Epithelial cell of proximal tubule (primary cell): ENCODE measurements at regions not wholly inside any gene's neighbourhood (a gene's known extent, or its start where the extent isn't known, plus 50 kb on each side); places are given as distances from the start of the nearest gene placed in this dataset.

Experiments
- DNase-seq: peaks from one replicate; pipeline ENCODE4 v3.0.0-alpha.2; 2011; ENCODE audit warnings: low read depth
- H3K4me3 ChIP-seq: 2 replicates; pipeline ENCODE4 v1.5.1; 2011; ENCODE audit warnings: low read depth, mild to moderate bottlenecking, low read length
- TF ChIP-seq, protein P1 (sequence below): conservative IDR thresholded peaks from 2 replicates; pipeline ENCODE4 v1.5.1; 2012; ENCODE audit warnings: low read depth, mild to moderate bottlenecking, low read length

DNA sequence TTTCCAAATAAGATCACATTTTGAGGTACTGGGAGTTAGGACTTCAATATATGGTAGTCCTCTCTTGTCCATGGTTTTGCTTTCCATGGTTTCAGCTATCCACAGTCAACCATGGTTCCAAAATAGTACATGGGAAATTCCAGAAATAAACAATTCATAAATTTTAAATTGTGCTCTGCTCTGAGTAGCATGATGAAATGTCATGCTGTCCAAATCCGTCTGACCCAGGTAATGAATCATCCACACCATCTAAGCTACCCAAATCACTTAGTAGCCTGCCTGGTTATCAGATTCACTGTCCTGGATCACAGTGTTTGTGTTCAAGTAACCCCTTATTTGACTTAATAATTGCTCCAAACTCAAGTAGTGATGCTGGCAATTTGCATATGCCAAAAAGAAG is 197.9 kb downstream of the TMTC3 start:
- H3K4me3 ChIP-seq = no peak overlapping the region
- TF ChIP-seq, protein P1, sequence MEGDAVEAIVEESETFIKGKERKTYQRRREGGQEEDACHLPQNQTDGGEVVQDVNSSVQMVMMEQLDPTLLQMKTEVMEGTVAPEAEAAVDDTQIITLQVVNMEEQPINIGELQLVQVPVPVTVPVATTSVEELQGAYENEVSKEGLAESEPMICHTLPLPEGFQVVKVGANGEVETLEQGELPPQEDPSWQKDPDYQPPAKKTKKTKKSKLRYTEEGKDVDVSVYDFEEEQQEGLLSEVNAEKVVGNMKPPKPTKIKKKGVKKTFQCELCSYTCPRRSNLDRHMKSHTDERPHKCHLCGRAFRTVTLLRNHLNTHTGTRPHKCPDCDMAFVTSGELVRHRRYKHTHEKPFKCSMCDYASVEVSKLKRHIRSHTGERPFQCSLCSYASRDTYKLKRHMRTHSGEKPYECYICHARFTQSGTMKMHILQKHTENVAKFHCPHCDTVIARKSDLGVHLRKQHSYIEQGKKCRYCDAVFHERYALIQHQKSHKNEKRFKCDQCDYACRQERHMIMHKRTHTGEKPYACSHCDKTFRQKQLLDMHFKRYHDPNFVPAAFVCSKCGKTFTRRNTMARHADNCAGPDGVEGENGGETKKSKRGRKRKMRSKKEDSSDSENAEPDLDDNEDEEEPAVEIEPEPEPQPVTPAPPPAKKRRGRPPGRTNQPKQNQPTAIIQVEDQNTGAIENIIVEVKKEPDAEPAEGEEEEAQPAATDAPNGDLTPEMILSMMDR = no peak
- no peak for DNase-seq

DNA sequence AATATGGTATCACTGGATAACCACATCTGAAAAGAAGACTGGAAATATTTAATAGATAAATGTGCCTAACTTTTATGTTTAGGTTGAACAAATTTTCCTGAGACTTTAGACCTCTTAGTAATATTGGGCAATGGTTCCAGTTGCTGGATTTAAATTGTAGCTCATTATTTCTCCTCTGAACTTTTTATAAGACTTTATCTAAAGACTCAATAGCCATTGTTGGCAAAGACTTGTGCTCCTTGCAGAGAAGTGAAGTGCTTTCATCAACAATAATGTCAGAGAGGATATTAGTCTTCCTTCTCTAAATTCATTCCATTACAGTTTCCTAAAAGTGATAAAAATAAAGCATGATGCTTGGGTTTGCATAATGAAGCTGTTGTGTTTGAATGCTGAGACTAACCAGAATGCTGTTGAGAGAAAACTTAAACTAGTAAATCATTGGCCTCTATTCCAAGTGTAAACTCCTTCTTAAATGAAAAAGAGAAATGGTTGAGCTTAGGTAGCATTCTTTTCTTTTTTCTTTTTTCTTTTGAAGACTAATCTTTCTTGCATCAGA is 200.2 kb downstream of the TMTC3 start:
- TF ChIP-seq, protein P1 = no peak
- H3K4me3 ChIP-seq = no peak overlapping the region
- no peak for DNase-seq

DNA sequence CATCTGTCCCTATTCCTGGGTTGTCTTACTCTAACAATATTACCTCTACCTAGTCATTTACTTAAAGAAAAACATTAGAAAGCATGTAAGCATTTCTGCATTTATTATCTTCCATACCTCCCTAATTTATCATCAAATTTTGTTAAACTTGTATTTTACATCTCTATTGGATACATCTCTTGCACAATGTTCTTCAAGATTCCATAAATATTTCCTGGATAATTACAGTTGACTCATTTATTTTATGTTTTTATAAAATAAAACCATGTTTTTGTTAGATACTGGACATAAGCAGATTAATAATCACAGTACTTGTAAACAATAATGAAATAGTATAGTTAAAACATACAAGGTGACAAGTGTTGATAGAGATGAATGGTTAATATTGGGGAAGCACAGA is 209.0 kb downstream of the TMTC3 start:
- TF ChIP-seq, protein P1 = no peak
- H3K4me3 ChIP-seq = no peak overlapping the region
- DNase-seq = no peak

DNA sequence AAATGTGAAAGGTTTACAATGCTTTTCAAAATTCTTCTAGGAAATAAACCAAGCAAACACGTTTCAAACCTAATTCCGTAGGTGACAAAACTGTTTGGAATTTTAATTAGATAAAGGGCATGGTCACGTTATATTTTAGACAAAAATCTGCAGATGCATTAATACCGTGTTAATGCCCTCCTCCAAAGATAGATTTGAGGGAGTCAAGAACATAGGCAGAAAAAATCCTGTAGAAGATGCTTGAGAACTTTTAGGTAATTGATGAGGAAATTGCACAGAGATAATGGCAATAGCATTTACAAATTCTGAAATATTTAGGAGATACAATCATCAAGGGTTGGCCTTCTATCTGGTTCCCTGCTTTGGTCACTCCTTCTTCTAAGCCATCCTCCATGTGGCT is 212.6 kb downstream of the TMTC3 start:
- no peak overlapping the region for H3K4me3 ChIP-seq
- TF ChIP-seq, protein P1 = no peak

DNA sequence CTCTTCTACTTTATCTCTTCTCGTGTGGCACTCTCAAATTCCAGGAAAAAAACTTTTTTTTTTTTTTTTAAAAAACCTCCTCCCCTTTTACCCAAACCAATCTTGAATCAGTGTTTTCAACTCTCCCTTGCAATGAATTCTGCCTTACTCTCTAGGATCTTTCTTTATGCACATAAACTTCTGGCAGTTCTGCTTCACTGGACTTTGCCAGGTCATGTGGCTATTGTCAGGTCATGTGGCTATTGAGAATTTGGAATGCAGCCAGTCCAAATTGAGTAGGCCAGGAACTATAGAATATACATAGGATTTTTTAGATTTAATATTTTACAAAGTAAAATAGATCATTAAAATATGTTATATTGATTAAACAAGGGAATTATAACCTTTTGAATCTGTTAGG is 218.2 kb downstream of the TMTC3 start:
- no peak overlapping the region for H3K4me3 ChIP-seq
- TF ChIP-seq, protein P1 = no peak
- DNase-seq = no peak

More for the DNA sequence above, 212.6 kb downstream of the TMTC3 start:
- DNase-seq = no peak

DNA sequence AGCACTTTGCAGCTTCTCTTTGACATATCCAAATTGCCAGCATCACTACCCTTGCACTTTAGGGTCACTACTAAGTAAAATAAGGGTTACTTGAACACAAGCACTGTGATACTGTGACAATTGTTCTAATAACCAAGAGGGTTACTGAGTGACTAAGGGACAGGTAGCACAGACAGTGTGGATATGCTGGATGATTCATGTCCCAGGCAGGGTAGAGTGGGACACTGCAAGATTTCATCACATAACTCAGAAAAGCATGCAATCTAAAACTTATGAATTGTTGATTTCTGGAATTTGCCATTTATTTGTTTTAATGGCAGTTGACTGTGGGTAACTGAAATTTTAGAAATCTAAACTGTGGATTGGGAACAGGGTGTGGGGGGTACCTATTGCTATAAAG is 218.8 kb downstream of the KITLG start:
- no peak for DNase-seq
- no peak overlapping the region for H3K4me3 ChIP-seq
- TF ChIP-seq, protein P1 = no peak

DNA sequence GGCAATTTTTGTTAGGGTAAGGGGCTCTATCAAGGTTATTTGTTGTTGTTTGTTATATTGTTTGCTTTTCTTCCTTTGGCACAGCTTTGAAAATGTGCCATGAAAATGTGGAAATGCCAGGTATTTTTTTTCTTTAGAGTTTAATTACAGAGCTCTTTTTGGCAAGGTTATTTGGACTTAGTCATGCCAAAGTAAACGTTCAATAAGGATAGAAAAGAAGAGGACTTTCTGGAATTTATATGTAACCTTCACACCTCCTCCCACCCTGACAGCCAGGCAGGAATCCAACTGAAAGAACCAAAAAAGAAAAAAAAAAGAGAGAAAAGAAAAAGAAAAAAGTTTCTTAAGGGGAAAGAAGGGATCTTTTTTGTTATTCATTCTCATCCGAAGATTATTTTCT is 217.8 kb downstream of the KITLG start:
- TF ChIP-seq, protein P1 = no peak
- no peak overlapping the region for H3K4me3 ChIP-seq
- no peak for DNase-seq
